HG03196 (cell line): ENCODE measurements at regions not wholly inside any gene's neighbourhood (a gene's known extent, or its start where the extent isn't known, plus 50 kb on each side); places are given as distances from the start of the nearest gene placed in this dataset.

Experiments
- ATAC-seq: cut with Tn5 transposase; IDR thresholded peaks from one replicate; pipeline ENCODE4 v1.9.1; 2021; ENCODE audit not compliant: unreplicated experiment

DNA sequence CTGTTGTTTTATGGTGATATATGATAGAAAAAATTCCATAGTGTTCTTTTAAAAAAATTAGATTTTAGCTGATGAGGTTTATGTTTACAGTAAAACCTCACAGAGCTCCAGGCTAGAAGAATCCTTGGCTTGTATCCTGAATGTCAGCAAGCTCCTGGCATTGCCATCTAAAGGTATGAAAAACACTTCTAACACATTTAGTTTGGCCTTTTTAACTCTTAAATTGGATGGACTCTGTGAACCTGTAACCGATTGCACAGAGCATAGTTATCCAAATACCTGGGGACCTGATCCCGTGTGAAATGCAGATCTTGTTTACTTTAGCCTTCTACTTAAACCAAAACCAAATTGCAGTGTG lies 241.1 kb upstream of the DCN start:
- no peak for ATAC-seq

DNA sequence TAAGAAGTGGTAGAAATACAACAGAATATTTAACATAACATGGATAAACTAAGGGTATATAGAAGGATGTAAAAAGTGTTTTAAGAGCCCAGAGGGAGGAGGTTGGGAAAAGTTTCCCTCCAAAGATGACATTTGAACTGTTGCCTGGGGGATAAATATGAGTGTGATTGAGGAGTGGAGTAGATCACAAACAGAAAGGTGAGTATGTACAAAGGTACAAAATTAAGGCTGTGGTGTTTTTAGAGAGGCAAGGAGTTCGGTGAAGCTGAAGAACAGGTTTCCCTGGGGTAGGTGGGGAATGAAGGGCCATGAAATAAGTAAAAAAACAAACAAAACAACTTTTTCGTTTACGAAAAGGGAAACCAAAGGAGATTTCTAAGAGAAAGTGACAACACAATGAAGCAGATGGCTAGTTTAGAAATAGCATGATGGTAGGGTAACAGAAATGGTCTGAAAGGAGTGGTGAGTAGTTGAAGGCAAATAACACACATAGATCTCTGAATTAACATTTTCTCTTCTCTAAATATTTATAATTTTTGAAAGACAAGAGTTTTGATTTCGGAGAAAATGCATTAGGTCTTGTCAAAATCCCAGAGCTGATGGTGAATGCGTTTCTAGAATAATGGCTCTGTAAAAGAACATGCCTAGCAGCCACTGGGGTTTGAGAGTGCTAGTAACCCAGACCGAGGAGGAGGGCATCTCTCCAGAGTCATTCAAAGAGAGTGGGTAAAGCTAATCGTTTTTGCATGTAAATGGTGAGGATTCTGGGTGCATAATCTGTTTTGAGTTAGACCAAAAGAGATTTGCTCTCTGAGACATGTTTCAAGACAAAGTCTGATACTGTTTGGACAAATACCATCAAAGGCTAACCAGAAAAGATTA lies 240.4 kb upstream of the DCN start:
- ATAC-seq, result no peak

DNA sequence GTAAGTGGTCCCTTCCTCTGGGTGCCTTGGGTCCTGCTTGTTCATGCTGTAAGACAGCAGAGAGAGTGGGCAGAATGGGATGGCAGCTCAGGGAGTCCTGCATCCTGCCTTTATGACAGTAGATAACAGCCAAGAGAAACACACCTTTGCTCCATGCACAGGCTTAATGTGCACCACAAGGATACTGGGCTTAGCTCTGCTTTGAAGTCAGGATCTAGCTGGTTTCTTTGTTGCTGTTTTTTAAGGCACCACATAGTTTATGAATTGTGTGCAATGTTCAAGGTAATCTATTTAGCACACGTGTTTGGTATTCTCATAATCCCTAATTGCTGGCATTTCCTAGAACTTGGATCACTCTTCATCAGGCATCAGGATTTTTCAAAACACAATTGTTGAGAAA lies 239.5 kb upstream of the DCN start:
- no peak for ATAC-seq

GRCh38 chr12:91419809-91420208 lies 237.2 kb upstream of the DCN start:
- ATAC-seq, result no peak

DNA sequence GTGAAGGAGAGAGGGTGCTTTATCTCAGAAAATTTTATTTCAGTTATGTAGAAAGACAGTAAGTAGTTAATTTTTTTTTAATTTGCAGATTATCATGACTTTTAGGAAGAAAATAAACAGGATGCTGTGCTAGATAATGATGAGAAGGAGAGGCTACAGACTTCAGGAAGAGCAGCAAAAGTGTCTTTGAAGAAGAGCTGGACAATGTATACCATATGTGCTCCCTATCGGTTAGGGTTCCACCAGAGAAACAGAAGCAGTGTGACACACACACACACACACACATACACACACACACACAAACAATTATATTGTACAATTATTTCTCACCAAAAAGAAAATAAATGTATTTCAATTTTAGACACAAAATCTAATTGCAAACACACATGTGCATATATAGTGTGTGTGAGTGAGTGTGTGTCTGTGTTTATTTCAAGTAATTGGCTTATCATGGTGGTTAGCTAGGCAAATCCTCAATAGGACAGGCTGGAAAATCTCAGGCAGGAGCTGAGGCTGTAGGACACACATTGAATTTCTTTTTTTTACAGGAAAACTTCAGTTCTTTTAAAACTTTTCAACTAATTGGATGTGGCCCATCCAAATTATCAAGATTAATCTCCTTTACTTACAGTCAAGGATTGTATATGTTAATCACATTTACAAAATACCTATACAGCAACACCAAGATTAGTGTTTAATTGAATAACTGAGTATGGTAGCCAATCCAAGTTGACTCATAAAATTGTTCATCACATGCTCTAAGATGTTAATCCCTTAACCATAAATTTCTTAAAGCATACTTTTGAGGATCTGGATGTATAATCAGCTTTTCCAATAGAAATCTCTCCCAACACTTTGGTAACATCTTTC lies 235.8 kb upstream of the DCN start:
- ATAC-seq, result no peak

GRCh38 chr12:91417650-91418049 lies 235.0 kb upstream of the DCN start:
- ATAC-seq, result no peak

GRCh38 chr12:91414636-91415035 lies 232.0 kb upstream of the DCN start:
- ATAC-seq, result no peak

DNA sequence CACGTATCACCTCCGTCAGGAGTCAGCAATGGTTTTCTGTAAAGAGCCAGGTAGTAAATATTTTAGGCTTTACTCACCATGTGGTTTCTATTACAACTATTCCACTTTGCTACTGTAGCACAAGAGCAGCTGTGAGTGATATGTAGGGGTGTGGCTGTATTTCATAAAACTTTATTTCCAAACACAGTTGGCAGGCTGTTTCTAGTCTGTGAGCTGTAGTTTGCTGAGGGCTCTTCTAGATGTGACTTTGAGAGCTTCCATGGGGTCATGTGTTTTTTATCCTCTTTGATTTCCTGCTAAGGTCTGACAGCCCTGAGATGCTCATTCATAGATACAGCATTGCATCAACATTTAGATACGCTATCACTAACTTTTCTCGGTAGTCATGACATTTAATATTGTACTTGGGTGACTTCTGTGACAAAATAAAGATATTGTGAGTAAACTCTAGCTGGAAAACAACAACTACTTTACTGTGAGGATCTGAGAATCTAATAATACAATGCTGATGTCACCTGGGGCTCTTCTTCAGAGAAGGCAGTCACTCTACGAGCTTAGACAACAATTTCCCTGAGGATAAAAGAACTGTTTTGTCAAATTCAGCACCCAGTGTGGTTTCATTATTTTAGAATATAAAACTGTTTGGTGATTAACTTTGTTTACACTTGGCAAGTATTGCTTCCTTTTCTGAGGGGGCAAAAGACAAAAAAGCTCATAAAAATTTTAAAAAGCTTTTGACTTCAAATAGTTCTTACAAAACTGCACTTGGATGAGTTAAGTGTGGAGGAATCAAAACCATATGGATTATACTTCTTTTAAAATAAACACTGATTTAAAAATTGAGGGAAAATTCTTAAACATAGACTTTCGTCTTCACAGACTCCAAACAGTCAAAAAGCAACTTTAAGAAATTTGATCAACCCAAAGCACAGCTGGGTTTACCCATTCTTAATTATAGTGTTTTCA lies 231.2 kb upstream of the DCN start:
- ATAC-seq, result no peak

GRCh38 chr12:91406920-91407341 lies 224.3 kb upstream of the DCN start:
- ATAC-seq, result peak; percentile 66

DNA sequence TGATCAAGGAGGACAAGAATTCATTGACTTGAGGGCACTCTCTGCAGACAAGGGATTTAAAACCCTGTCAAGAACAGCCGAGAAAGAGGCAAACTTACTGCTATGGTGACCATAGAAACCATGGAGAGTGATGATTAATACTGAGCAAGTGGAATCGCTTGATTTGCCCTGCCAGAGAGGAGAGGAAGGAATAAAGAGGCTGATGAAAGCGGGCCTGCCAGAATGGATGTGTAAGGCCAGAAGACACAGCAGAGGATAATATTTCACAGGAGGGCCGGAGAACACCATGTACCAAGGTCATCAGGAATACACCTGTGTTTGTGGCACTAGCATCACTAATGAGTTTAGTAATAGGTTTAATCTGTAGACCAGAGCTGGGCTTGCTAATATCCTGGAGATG lies 221.8 kb upstream of the DCN start:
- ATAC-seq, result no peak

DNA sequence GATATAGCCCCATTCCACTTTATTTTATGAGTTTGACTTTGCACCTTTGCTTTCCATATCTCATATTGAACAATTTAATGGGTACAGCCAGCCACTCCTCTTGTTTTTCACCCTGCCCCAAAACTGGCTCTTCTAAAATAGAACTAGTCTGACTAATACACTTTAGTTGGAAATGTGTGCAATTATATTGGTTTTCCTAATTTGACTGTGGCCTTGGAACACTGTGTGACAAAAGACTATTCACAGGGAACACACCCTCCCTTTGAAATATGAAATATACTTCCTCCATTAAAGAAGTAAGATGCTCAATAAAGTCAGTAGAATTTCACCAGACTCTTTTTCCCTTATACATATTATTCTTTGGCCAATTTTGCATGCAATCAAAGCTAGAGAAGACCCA lies 218.6 kb upstream of the DCN start:
- ATAC-seq, result no peak

GRCh38 chr12:91400271-91400670 lies 217.7 kb upstream of the DCN start:
- no peak for ATAC-seq

- ATAC-seq, result no peak
Measured at GRCh38 chr12:91397866-91398532, 215.4 kb upstream of the DCN start.

DNA sequence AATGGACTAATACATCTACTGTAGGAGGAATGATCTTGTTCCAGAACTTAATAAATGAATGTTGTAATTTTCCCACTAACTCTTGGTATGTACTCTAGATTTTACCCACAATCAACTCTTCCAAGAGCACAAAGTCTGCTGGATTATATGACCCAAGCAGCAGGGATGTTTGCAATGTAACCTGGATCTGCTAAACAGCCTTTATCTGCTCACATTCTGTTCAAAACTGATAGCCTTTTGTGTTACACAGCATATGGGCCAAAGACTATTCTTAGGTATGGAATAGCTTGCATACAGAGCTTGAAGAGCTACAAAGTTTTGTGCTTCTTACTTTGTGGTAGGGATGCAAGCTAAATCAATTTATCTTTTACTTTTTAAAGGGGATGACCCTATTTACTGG lies 213.7 kb upstream of the DCN start:
- ATAC-seq, result no peak

DNA sequence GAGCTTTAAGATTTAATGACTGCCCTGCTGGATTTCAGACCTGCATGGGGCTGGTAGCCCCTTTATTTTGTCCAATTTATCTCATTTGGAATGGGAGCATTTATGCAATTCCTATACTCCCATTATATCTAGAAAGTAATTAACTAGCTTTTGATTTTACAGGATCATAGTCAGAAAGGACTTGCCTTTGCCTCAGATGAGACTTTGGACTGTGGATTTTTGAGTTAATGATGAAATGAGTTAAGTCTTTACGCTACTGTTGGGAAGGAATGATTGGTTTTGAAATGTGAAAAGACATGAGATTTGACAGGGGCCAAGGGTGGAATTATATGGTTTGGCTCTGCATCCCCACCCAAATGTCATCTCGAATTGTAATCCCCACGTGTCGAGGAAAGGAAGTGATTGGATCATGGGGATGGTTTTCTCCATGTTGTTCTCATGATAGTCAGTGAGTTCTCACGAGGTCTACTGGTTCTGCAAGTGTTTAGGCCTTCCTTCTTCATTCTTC lies 213.1 kb upstream of the DCN start:
- no peak for ATAC-seq

DNA sequence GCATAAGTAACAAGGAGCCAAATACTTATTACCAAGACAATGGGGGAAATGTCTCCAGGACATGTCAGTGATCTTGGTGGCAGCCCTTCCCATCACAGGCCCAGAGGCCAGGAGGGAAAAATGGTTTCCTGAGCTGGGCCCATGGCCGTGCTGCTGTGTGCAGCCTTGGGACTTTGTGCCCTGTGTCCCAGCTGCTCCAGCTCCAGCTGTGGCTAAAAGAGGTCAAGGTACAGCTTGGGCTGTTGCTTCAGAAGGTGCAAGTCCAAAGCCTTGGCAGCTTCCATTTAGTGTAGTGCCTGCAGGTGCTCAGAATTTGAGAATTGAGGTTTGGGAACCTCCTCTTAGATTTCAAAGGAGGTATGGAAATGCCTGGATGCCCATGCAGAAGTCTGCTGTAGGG lies 212.3 kb upstream of the DCN start:
- ATAC-seq, result no peak

DNA sequence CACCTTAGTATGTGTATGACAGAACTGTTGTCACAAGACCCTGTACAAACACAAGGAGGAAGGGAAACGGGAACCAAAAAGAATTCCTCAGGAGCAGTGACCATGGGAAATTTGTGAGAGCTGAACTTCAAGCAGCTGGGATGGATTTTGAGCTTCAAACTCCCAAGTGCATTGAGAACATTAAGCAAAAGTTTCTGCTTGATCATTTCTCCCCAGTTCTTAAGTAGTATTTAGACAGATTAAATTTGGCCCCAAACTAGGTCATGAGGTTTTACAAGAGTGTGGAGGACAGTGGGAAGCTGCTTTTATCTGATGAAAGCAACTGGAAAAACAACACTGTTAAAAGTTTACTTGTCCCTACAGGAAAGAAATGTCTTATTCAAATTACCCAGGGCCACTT lies 206.0 kb upstream of the DCN start:
- ATAC-seq, result no peak

- ATAC-seq, result no peak
Measured at GRCh38 chr12:91387461-91388134, 205.0 kb upstream of the DCN start.

- ATAC-seq, result no peak
Measured at GRCh38 chr12:91384806-91385205, 202.2 kb upstream of the DCN start.

GRCh38 chr12:91384366-91384765 lies 201.7 kb upstream of the DCN start:
- ATAC-seq, result no peak
